GM12878 (cell line): ENCODE measurements at regions not wholly inside any gene's neighbourhood (a gene's known extent, or its start where the extent isn't known, plus 50 kb on each side); places are given as distances from the start of the nearest gene placed in this dataset.

ENCODE experiments used
- ATF2 ChIP-seq: IDR thresholded peaks from 2 replicates; pipeline ENCODE4 v1.6.1; 2012; ENCODE audit warnings: low read length, inconsistent platforms
- CHD2 ChIP-seq: IDR thresholded peaks from 2 replicates; pipeline ENCODE4 v1.6.1; 2011; ENCODE audit warnings: low read depth, low read length, improper control_type of control experiment, borderline replicate concordance
- CTCF ChIP-seq, 3 experiments: IDR thresholded peaks in 2 of 3; conservative IDR thresholded peaks in 1 of 3; 2 replicates each; pipeline ENCODE4 v1.5.1; 2011; ENCODE audit warnings: low read depth in 3 of 3, low read length in 3 of 3, mild to moderate bottlenecking in 3 of 3, control low read depth in 2 of 3, moderate library complexity in 2 of 3, inconsistent platforms in 1 of 3, mixed read lengths in 1 of 3; ENCODE audit not compliant: control insufficient read depth in 2 of 3, insufficient read depth in 1 of 3; ENCODE audit errors: extremely low read depth in 1 of 3
- GABPA ChIP-seq: IDR thresholded peaks from 2 replicates; pipeline ENCODE4 v1.6.1; 2014; ENCODE audit warnings: antibody characterized with exemption, low read depth, mild to moderate bottlenecking, inconsistent platforms
- JUND ChIP-seq: IDR thresholded peaks from 2 replicates; pipeline ENCODE4 v1.6.1; 2012; ENCODE audit warnings: low read depth, mild to moderate bottlenecking, low read length, improper control_type of control experiment, moderate library complexity
- POLR2A ChIP-seq: IDR thresholded peaks from 2 replicates; pipeline ENCODE4 v1.6.1; 2011; ENCODE audit warnings: low read depth, mild to moderate bottlenecking, low read length
- POLR2AphosphoS2 ChIP-seq: IDR thresholded peaks from 2 replicates; pipeline ENCODE4 v1.6.1; 2011; ENCODE audit warnings: low read depth, mild to moderate bottlenecking, low read length, improper control_type of control experiment, moderate library complexity
- RCOR1 ChIP-seq: conservative IDR thresholded peaks from 2 replicates; pipeline ENCODE4 v1.6.1; 2012; ENCODE audit warnings: low read depth, low read length, improper control_type of control experiment
- SPI1 ChIP-seq: IDR thresholded peaks from 2 replicates; pipeline ENCODE4 v1.6.1; 2011; ENCODE audit warnings: low read depth, mild to moderate bottlenecking, low read length, moderate library complexity, borderline replicate concordance; ENCODE audit not compliant: insufficient read depth
- TAF1 ChIP-seq: IDR thresholded peaks from 2 replicates; pipeline ENCODE4 v1.6.1; 2011; ENCODE audit warnings: mild to moderate bottlenecking, low read depth, low read length, borderline replicate concordance
- TCF12 ChIP-seq: IDR thresholded peaks from 2 replicates; pipeline ENCODE4 v1.6.1; 2011; ENCODE audit warnings: low read depth, mild to moderate bottlenecking, low read length
- ZNF687 ChIP-seq: fragments of 450-650 bp; IDR thresholded peaks from 2 replicates; pipeline ENCODE4 v1.6.1; 2017; ENCODE audit warnings: mild to moderate bottlenecking, moderate library complexity
- TF ChIP-seq, protein P1 (sequence below): IDR thresholded peaks from 2 replicates; pipeline ENCODE4 v1.6.1; 2011; ENCODE audit warnings: low read depth, low read length, improper control_type of control experiment, borderline replicate concordance

- no peak for TF ChIP-seq TAF1
- TF ChIP-seq RCOR1 = no peak
- TF ChIP-seq, protein P1, sequence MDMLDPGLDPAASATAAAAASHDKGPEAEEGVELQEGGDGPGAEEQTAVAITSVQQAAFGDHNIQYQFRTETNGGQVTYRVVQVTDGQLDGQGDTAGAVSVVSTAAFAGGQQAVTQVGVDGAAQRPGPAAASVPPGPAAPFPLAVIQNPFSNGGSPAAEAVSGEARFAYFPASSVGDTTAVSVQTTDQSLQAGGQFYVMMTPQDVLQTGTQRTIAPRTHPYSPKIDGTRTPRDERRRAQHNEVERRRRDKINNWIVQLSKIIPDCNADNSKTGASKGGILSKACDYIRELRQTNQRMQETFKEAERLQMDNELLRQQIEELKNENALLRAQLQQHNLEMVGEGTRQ = no peak
- TF ChIP-seq POLR2A = no peak
- TF ChIP-seq CTCF (IDR thresholded peaks at IDR 0.05 in 2 of 3, conservative IDR thresholded peaks at IDR 0.05 in 1 of 3; ENCODE audit: control insufficient read depth in 2 of 3, extremely low read depth in 1 of 3, insufficient read depth in 1 of 3, low read depth in 3 of 3, low read length in 3 of 3) = no peak
- no peak for TF ChIP-seq ATF2
- no peak for TF ChIP-seq SPI1
- TF ChIP-seq GABPA = no peak
- no peak for TF ChIP-seq ZNF687
- TF ChIP-seq CHD2 = no peak
- TF ChIP-seq POLR2AphosphoS2 = no peak
- no peak for TF ChIP-seq JUND
- TF ChIP-seq TCF12 = no peak
Observed at GRCh38 chr5:65094279-65094678, 325.5 kb downstream of the CWC27 start.
